DND-41 (cell line): ENCODE measurements at regions not wholly inside any gene's neighbourhood (a gene's known extent, or its start where the extent isn't known, plus 50 kb on each side); places are given as distances from the start of the nearest gene placed in this dataset.

Experiments used
- EZH2 ChIP-seq: IDR thresholded peaks from 3 replicates; pipeline ENCODE4 v1.6.1; 2012; ENCODE audit warnings: borderline replicate concordance, low read depth, mild to moderate bottlenecking, moderate library complexity, low read length, inconsistent platforms; ENCODE audit not compliant: severe bottlenecking
- TF ChIP-seq, protein P1 (sequence below): IDR thresholded peaks from 2 replicates; pipeline ENCODE4 v1.5.1; 2012; ENCODE audit warnings: borderline replicate concordance, low read length, moderate library complexity, mild to moderate bottlenecking; ENCODE audit not compliant: poor library complexity, severe bottlenecking; ENCODE audit errors: extremely low read depth

DNA sequence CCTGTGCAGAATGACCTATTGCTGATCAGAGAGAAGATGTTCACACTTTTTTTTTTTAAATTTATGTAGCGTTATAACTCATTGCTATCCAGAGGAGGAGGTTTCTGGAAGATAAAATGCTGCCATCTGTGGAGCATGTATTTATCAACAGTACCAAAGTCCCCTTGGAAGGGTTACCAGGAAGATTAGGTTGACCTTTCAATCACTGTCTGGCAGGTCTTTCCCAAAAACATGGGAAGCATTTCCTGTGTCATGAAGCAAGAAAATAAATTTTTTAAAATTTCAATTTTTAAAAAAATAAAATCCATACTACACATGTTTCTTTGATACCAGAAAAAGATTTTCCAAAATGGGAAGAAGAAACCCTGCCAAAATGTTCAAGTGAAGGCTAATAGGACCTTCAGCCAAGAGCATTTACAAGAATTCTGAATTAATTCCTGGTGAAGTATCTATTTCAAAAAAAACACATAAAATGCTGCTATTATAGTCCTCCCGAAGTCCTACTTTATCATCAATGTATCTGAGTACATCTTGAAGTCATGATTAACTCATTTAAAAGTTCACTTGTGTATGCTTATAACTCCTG, 143.9 kb upstream of the RND3 start:
- TF ChIP-seq, protein P1, sequence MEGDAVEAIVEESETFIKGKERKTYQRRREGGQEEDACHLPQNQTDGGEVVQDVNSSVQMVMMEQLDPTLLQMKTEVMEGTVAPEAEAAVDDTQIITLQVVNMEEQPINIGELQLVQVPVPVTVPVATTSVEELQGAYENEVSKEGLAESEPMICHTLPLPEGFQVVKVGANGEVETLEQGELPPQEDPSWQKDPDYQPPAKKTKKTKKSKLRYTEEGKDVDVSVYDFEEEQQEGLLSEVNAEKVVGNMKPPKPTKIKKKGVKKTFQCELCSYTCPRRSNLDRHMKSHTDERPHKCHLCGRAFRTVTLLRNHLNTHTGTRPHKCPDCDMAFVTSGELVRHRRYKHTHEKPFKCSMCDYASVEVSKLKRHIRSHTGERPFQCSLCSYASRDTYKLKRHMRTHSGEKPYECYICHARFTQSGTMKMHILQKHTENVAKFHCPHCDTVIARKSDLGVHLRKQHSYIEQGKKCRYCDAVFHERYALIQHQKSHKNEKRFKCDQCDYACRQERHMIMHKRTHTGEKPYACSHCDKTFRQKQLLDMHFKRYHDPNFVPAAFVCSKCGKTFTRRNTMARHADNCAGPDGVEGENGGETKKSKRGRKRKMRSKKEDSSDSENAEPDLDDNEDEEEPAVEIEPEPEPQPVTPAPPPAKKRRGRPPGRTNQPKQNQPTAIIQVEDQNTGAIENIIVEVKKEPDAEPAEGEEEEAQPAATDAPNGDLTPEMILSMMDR = no peak
- no peak for TF ChIP-seq EZH2
